Astrocyte (in vitro differentiated cells and primary cell): ENCODE measurements at regions not wholly inside any gene's neighbourhood (a gene's known extent, or its start where the extent isn't known, plus 50 kb on each side); places are given as distances from the start of the nearest gene placed in this dataset.

Source experiments
- EZH2 ChIP-seq: IDR thresholded peaks from 2 replicates; pipeline ENCODE4 v1.6.1; 2012; ENCODE audit warnings: mild to moderate bottlenecking, low read length, inconsistent platforms; ENCODE audit not compliant: insufficient read depth
- TF ChIP-seq, protein P1 (sequence below): IDR thresholded peaks from 2 replicates; pipeline ENCODE4 v1.5.1; 2011; ENCODE audit warnings: low read depth, mild to moderate bottlenecking, inconsistent platforms, low read length, moderate library complexity; ENCODE audit not compliant: insufficient read depth

- TF ChIP-seq, protein P1, sequence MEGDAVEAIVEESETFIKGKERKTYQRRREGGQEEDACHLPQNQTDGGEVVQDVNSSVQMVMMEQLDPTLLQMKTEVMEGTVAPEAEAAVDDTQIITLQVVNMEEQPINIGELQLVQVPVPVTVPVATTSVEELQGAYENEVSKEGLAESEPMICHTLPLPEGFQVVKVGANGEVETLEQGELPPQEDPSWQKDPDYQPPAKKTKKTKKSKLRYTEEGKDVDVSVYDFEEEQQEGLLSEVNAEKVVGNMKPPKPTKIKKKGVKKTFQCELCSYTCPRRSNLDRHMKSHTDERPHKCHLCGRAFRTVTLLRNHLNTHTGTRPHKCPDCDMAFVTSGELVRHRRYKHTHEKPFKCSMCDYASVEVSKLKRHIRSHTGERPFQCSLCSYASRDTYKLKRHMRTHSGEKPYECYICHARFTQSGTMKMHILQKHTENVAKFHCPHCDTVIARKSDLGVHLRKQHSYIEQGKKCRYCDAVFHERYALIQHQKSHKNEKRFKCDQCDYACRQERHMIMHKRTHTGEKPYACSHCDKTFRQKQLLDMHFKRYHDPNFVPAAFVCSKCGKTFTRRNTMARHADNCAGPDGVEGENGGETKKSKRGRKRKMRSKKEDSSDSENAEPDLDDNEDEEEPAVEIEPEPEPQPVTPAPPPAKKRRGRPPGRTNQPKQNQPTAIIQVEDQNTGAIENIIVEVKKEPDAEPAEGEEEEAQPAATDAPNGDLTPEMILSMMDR = no peak
- no peak for TF ChIP-seq EZH2
Observed at GRCh38 chr15:70225416-70225815, 127.7 kb upstream of the TLE3 start.
